GM18867 (cell line): ENCODE measurements at regions not wholly inside any gene's neighbourhood (a gene's known extent, or its start where the extent isn't known, plus 50 kb on each side); places are given as distances from the start of the nearest gene placed in this dataset.
"Not testable (repeated sequence)": the region's sequence is repeated elsewhere in the genome, so short reads cannot be mapped to it uniquely, and the experiment has no call there.

Experiments used
- ATAC-seq: cut with Tn5 transposase; IDR thresholded peaks from one replicate; pipeline ENCODE4 v1.9.1; 2021; ENCODE audit warnings: mild to moderate bottlenecking, moderate library complexity; ENCODE audit not compliant: unreplicated experiment

- no peak for ATAC-seq
Measured at GRCh38 chr4:125262502-125262901, 52.3 kb upstream of the FAT4 start.

GRCh38 chr4:125262079-125262478 is 52.7 kb upstream of the FAT4 start:
- no peak for ATAC-seq

- ATAC-seq, result no peak
Measured at GRCh38 chr4:125254106-125254505, 60.6 kb upstream of the FAT4 start.

GRCh38 chr4:125244848-125245450 is 69.8 kb upstream of the FAT4 start:
- ATAC-seq, result no peak

GRCh38 chr4:125243789-125244397 is 70.9 kb upstream of the FAT4 start:
- no peak for ATAC-seq

GRCh38 chr4:125235971-125236370 is 78.8 kb upstream of the FAT4 start:
- no peak for ATAC-seq

- ATAC-seq, result no peak
Measured at GRCh38 chr4:125231661-125232060, 83.1 kb upstream of the FAT4 start.

- no peak for ATAC-seq
Measured at GRCh38 chr4:125229596-125230058, 85.1 kb upstream of the FAT4 start.

GRCh38 chr4:125225806-125226205 is 88.9 kb upstream of the FAT4 start:
- ATAC-seq, result no peak

- ATAC-seq, result no peak
Measured at GRCh38 chr4:125200556-125200955, 114.2 kb upstream of the FAT4 start.

GRCh38 chr4:125198916-125199315 is 115.8 kb upstream of the FAT4 start:
- ATAC-seq, result no peak

- not testable (repeated sequence) for ATAC-seq
Measured at GRCh38 chr4:125191874-125192459, 122.8 kb upstream of the FAT4 start.

- ATAC-seq, result no peak
Measured at GRCh38 chr4:125191232-125191631, 123.5 kb upstream of the FAT4 start.

- ATAC-seq, result no peak
Measured at GRCh38 chr4:125187226-125188176, 127.3 kb upstream of the FAT4 start.

- ATAC-seq, result no peak
Measured at GRCh38 chr4:125184116-125184515, 130.6 kb upstream of the FAT4 start.

GRCh38 chr4:125181804-125182203 is 133.0 kb upstream of the FAT4 start:
- no peak for ATAC-seq

GRCh38 chr4:125179727-125180126 is 135.0 kb upstream of the FAT4 start:
- ATAC-seq, result no peak

- no peak for ATAC-seq
Measured at GRCh38 chr4:125169192-125169591, 145.6 kb upstream of the FAT4 start.

GRCh38 chr4:125168531-125168930 is 146.2 kb upstream of the FAT4 start:
- ATAC-seq, result no peak

- ATAC-seq, result not testable (repeated sequence)
Measured at GRCh38 chr4:125166012-125166411, 148.7 kb upstream of the FAT4 start.

GRCh38 chr4:125159001-125159400 is 155.8 kb upstream of the FAT4 start:
- ATAC-seq, result no peak
